ENCODE measurements at regions not wholly inside any gene's neighbourhood (a gene's known extent, or its start where the extent isn't known, plus 50 kb on each side); places are given as distances from the start of the nearest gene placed in this dataset.

DNA sequence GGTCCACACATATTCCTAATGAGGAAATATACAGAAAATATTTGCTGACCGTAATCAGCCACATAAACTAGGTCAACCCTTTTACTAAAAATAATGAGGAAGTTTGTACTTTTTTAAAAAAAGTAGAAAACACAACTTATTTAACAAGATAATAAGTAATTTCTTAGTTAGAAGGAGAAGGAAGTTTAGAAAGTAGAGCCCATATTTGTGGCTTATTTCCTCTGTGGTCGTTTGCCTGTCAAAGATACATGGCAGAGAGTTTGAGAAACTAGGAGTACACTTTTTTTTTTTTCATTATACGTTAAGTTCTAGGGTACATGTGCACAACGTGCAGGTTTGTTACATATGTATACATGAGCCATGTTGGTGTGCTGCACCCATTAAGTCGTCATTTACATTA is 1205.2 kb upstream of the MIR17HG start:
- TF ChIP-seq CTCF (IDR thresholded peaks at IDR 0.05) = no peak
- Histone ChIP-seq H3K4me1 (no peaks in the 10 kb centered on the region), H3K9me3 (no peaks in the 10 kb centered on the region), H3K27me3 (peaks cover 0 to 6% (median 1%) of the 10 kb centered on the region in 4 donors), H3K4me3 (no peak overlapping the region), H3K27ac (no peak overlapping the region), H3K36me3 (no peaks in the 10 kb centered on the region)
- no peak for FAIRE-seq
- no peak for DNase-seq
- no peak for ATAC-seq
- WGBS, 2 donors = 58 to 70% methylated on average over 5 of the region's 5 CpGs
- intact Hi-C loops (cut with DNase I) = no loop called here

GRCh38 chr13:90154311-90154960 is 1193.1 kb upstream of the MIR17HG start:
- DNase-seq (no peak), FAIRE-seq (no peak), ATAC-seq (no peak)
- Histone ChIP-seq H3K4me3 (no peak overlapping the region), H3K4me1 (no peaks in the 10 kb centered on the region), H3K27ac (no peak overlapping the region), H3K27me3 (no peaks in the 10 kb centered on the region), H3K9me3 (no peaks in the 10 kb centered on the region), H3K36me3 (no peaks in the 10 kb centered on the region)
- intact Hi-C loops (cut with DNase I) = no loop called here
- WGBS, 2 donors = 65 to 80% methylated on average over 2 of the region's 2 CpGs
- no peak for TF ChIP-seq CTCF (IDR thresholded peaks at IDR 0.05)

GRCh38 chr13:90156390-90156789 is 1191.1 kb upstream of the MIR17HG start:
- H3K4me3 ChIP-seq = no peak overlapping the region
- intact Hi-C loops (cut with DNase I) = no loop called here
- H3K4me1 ChIP-seq = no peaks in the 10 kb centered on the region
- WGBS, 2 donors = 14 to 16% methylated on average over 1 of the region's 1 CpG
- H3K36me3 ChIP-seq = no peaks in the 10 kb centered on the region
- H3K27ac ChIP-seq = no peak overlapping the region
- ATAC-seq (no peak), FAIRE-seq (no peak), DNase-seq (no peak)
- no peaks in the 10 kb centered on the region for H3K27me3 ChIP-seq
- no peak for TF ChIP-seq CTCF (IDR thresholded peaks at IDR 0.05)
- no peaks in the 10 kb centered on the region for H3K9me3 ChIP-seq

DNA sequence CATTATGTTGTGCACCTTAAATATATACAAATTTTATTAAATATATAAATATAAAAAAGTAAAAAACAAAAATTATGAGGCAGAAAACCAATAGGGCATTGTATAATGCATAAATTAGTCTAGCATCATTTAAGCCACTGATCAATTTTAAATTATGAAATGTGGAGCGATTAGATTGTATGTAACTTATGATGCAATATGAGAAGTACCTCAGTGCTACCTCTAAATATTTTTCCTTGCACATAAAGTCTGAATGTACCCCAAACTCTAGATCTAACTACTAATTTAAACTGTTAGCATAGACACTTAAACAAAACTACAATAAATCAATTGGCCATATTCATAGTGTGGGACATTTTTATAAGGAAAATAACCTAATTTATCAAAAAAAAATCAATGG is 1178.5 kb upstream of the MIR17HG start:
- 79 to 92% methylated on average over 1 of the region's 1 CpG for WGBS, 2 donors
- Histone ChIP-seq H3K36me3 (no peaks in the 10 kb centered on the region), H3K27ac (no peak overlapping the region), H3K4me3 (no peak overlapping the region), H3K4me1 (no peaks in the 10 kb centered on the region), H3K27me3 (no peaks in the 10 kb centered on the region), H3K9me3 (no peaks in the 10 kb centered on the region)
- ATAC-seq (no peak), DNase-seq (no peak), FAIRE-seq (no peak)
- TF ChIP-seq CTCF (IDR thresholded peaks at IDR 0.05) = no peak
- intact Hi-C loops (cut with DNase I) = no loop called here

DNA sequence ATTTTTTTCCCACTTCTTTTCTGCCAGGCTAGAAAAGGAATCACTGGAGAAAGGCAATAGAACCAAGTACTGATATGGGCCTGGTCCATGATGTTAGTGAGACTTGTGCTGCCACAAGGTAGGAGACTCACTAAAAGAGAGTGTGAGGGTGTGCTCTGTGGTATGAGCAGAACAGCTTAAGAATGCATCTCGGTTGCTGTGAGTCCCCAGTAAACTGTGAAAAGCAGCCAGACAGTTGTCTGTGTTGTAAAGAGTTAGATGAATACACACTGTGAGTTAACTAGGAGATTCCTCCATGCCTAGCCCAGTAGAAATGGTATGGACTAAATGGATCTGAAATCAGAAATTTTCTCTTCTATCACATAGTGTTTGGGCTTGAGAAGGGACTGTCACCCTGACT is 1177.3 kb upstream of the MIR17HG start:
- WGBS, 2 donors = 39 to 43% methylated on average over 1 of the region's 1 CpG
- intact Hi-C loops (cut with DNase I) = no loop called here
- FAIRE-seq = no peak

More for the DNA sequence above, 1177.3 kb upstream of the MIR17HG start:
- TF ChIP-seq CTCF (IDR thresholded peaks at IDR 0.05) = no peak
- Histone ChIP-seq H3K27ac (no peak overlapping the region), H3K9me3 (no peaks in the 10 kb centered on the region), H3K4me1 (no peaks in the 10 kb centered on the region), H3K4me3 (no peak overlapping the region), H3K36me3 (no peaks in the 10 kb centered on the region), H3K27me3 (no peaks in the 10 kb centered on the region)
- DNase-seq (no peak), ATAC-seq (no peak)
